Panc1 (cell line): ENCODE measurements at regions not wholly inside any gene's neighbourhood (a gene's known extent, or its start where the extent isn't known, plus 50 kb on each side); places are given as distances from the start of the nearest gene placed in this dataset.

Experiments
- CTCF ChIP-seq: fragments of 450-650 bp; IDR thresholded peaks from 2 replicates; pipeline ENCODE4 v1.5.1; 2017; ENCODE audit warnings: mild to moderate bottlenecking
- POLR2AphosphoS5 ChIP-seq: IDR thresholded peaks from 2 replicates; pipeline ENCODE4 v1.6.1; 2012; ENCODE audit warnings: mild to moderate bottlenecking, low read depth, low read length, moderate library complexity
- SIN3A ChIP-seq: IDR thresholded peaks from 2 replicates; pipeline ENCODE4 v1.6.1; 2012; ENCODE audit warnings: low read depth, mild to moderate bottlenecking, low read length, moderate library complexity, borderline replicate concordance; ENCODE audit not compliant: insufficient read depth

GRCh38 chr7:52320610-52321009 lies 714.8 kb upstream of the POM121L12 start:
- TF ChIP-seq POLR2AphosphoS5 (no peak), CTCF (no peak), SIN3A (no peak)
